ENCODE measurements at regions not wholly inside any gene's neighbourhood (a gene's known extent, or its start where the extent isn't known, plus 50 kb on each side); places are given as distances from the start of the nearest gene placed in this dataset.

- no peak for TF ChIP-seq CTCF (conservative IDR thresholded peaks at IDR 0.05 in 1 of 2, IDR thresholded peaks at IDR 0.05 in 1 of 2; ENCODE audit: extremely low read depth in 1 of 2, insufficient read depth in 1 of 2, low read depth in 1 of 2, low read length in 2 of 2)
- no peak for TF ChIP-seq EZH2 (IDR thresholded peaks at IDR 0.05; ENCODE audit: borderline replicate concordance, low read length)
These were observed 753.7 kb upstream of the SGCG start for GRCh38 chr13:22427066-22427465.

All from mammary epithelial cell (primary cell).